ENCODE measurements at regions not wholly inside any gene's neighbourhood (a gene's known extent, or its start where the extent isn't known, plus 50 kb on each side); places are given as distances from the start of the nearest gene placed in this dataset.

DNA sequence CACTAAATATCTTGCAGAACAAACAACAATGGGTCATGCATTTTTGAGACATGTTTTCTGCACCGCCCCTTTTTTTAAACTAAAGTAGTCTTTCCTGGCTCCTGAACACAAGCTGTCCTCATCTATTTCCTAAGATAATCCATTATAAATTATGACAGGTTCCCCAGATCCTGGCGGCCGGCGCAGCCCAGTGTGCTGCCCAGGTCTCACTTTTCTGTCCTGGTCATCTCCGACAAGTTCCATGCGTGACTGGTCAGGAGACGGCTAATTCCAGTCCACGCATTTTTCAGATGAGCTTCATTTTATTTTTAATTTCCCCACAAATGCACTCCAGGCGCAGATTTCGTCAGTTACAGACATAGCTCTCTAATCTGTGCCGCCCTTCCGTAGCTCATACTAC is 92.9 kb upstream of the EGFLAM start:
- Histone ChIP-seq H3K36me3 (no peaks in the 10 kb centered on the region), H3K27me3 (replicated peaks; ENCODE audit: insufficient read depth) (no peaks in the 10 kb centered on the region), H3K27ac (no peak overlapping the region), H3K4me3 (no peak overlapping the region), H3K9me3 (no peaks in the 10 kb centered on the region), H3K4me1 (replicated peaks) (no peaks in the 10 kb centered on the region)
- intact Hi-C loops (cut with DNase I) = no loop called here
- WGBS = 82% methylated on average over 12 of the region's 12 CpGs
- no peak for TF ChIP-seq POLR2A (IDR thresholded peaks at IDR 0.05)
- no peak for TF ChIP-seq POLR2AphosphoS5 (IDR thresholded peaks at IDR 0.05)
- TF ChIP-seq, protein P1, sequence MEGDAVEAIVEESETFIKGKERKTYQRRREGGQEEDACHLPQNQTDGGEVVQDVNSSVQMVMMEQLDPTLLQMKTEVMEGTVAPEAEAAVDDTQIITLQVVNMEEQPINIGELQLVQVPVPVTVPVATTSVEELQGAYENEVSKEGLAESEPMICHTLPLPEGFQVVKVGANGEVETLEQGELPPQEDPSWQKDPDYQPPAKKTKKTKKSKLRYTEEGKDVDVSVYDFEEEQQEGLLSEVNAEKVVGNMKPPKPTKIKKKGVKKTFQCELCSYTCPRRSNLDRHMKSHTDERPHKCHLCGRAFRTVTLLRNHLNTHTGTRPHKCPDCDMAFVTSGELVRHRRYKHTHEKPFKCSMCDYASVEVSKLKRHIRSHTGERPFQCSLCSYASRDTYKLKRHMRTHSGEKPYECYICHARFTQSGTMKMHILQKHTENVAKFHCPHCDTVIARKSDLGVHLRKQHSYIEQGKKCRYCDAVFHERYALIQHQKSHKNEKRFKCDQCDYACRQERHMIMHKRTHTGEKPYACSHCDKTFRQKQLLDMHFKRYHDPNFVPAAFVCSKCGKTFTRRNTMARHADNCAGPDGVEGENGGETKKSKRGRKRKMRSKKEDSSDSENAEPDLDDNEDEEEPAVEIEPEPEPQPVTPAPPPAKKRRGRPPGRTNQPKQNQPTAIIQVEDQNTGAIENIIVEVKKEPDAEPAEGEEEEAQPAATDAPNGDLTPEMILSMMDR (IDR thresholded peaks at IDR 0.05) = no peak
- DNase-seq (ENCODE audit: low spot score) = no peak

DNA sequence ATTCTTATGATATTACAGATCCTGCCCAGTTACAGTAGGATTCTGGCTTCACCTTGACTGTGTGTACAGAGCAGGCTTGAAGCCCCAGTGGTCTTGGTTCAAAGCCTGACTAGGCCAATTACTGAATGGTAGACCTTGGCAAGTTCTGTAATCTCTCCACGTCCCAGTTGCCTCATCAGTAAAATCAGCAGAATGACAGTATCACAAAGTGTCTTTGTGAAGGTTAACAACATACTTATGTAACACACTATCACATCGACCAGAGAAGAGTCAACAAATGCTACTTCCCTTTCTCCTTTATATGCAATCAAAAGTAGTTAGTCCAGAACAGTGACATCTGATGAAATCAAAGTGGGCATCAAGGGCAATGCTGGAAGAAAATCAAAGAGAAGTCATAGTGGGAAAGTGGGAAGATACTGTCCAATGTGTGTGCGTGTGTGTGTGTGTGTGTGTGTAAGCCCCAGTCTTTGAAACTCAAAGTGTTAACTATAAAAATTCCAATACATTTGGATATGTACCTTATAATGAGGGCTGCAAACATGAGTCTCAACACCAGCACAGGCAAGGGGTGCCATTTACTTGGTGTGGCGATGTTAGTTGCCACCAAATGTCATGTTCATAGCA is 93.5 kb upstream of the EGFLAM start:
- TF ChIP-seq POLR2AphosphoS5 (IDR thresholded peaks at IDR 0.05) = no peak
- TF ChIP-seq, protein P1 (IDR thresholded peaks at IDR 0.05) = no peak
- Histone ChIP-seq H3K36me3 (no peaks in the 10 kb centered on the region), H3K4me1 (replicated peaks) (no peaks in the 10 kb centered on the region), H3K4me3 (no peak overlapping the region), H3K27ac (no peak overlapping the region), H3K9me3 (no peaks in the 10 kb centered on the region), H3K27me3 (replicated peaks; ENCODE audit: insufficient read depth) (no peaks in the 10 kb centered on the region)
- DNase-seq (ENCODE audit: low spot score) = no peak
- intact Hi-C loops (cut with DNase I) = no loop called here
- 46% methylated on average over 4 of the region's 4 CpGs for WGBS

DNA sequence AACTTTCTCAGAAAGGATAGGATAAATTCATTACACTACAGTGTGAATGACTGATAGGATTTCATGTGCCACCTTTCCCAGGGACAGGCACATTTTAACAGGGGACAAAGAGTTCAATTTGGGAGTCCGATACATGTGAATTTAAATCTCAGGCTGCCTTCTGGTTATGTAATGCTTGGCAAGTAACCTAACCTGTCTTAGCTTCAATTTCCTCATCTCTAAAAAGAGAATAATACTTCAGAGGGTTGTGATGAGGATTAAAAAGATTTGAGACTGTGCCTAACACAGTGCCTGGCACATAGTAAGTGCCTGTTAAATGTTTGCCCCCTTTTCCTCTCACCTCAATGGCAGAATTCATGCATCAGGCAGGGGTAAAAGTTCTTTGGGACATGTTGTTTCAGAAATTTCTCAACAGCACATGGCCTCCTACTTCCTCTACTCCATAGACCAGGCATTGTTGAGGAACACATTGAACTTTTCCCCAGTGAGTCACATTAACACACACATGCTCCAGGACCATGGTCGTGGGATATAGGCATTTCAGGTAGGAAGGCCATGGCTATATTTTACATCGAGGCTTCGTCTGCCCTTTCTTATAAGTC is 94.6 kb upstream of the EGFLAM start:
- 44% methylated on average over 4 of the region's 4 CpGs for WGBS
- TF ChIP-seq, protein P1 (IDR thresholded peaks at IDR 0.05) = no peak
- TF ChIP-seq POLR2A (IDR thresholded peaks at IDR 0.05) = no peak
- TF ChIP-seq POLR2AphosphoS5 (IDR thresholded peaks at IDR 0.05) = no peak
- no peaks in the 10 kb centered on the region for H3K9me3 ChIP-seq
- no peaks in the 10 kb centered on the region for H3K27me3 ChIP-seq (replicated peaks; ENCODE audit: insufficient read depth)
- H3K4me1 ChIP-seq (replicated peaks) = no peaks in the 10 kb centered on the region
- intact Hi-C loops (cut with DNase I) = no loop called here
- no peaks in the 10 kb centered on the region for H3K36me3 ChIP-seq
- no peak overlapping the region for H3K27ac ChIP-seq
- no peak for DNase-seq (ENCODE audit: low spot score)
- no peak overlapping the region for H3K4me3 ChIP-seq

DNA sequence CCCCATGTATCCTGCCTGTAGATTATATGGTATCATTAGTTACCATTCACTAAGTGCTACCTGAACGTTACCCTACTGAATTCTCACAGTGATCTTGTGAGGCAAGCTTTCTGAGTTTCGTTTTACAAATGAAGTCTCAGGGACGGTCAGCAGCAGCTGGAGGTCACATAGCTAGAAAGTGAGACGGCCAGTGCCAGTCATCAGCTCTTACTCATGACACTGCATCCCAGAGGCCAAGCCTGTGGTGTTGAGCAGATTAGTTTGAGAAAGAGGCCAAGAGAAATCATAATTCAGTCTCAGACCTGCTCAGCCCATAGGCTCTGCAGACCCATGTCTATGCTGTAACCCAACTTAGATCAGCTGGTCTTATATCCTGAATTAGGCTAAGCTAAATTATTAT is 95.7 kb upstream of the EGFLAM start:
- no peak overlapping the region for H3K27ac ChIP-seq
- intact Hi-C loops (cut with DNase I) = no loop called here
- TF ChIP-seq POLR2AphosphoS5 (IDR thresholded peaks at IDR 0.05) (no peak), POLR2A (IDR thresholded peaks at IDR 0.05) (no peak)
- TF ChIP-seq, protein P1 (IDR thresholded peaks at IDR 0.05) = no peak
- no peak overlapping the region for H3K4me3 ChIP-seq
- no peaks in the 10 kb centered on the region for H3K4me1 ChIP-seq (replicated peaks)
- no peaks in the 10 kb centered on the region for H3K9me3 ChIP-seq
- no peaks in the 10 kb centered on the region for H3K27me3 ChIP-seq (replicated peaks; ENCODE audit: insufficient read depth)
- H3K36me3 ChIP-seq = no peaks in the 10 kb centered on the region
- WGBS = 93% methylated on average over 4 of the region's 4 CpGs
- no peak for DNase-seq (ENCODE audit: low spot score)

DNA sequence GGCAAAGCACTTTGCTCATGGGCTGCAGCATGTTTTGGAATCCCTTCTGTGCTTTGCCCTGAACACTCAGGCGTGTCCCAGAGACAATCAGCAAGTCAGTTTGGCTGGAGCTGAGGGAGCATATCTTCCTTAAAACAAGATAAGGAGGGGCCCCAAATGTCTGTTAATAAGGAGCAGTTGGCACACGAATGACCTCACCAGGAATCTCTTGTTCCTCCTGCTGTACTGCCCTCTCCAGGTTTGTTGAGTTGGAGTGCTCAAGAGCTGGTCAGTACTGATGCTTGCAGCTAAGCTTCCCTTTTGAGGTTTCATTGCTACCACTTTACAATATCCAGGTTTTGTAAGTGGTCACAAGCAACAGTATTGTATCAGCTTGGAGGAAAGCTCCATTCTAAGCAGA is 101.3 kb upstream of the EGFLAM start:
- H3K27ac ChIP-seq = no peak overlapping the region
- H3K4me1 ChIP-seq (replicated peaks) = no peaks in the 10 kb centered on the region
- H3K27me3 ChIP-seq (replicated peaks; ENCODE audit: insufficient read depth) = no peaks in the 10 kb centered on the region
- DNase-seq (ENCODE audit: low spot score) = no peak
- intact Hi-C loops (cut with DNase I) = no loop called here
- H3K9me3 ChIP-seq = no peaks in the 10 kb centered on the region
- WGBS = 74% methylated on average over 2 of the region's 2 CpGs
- H3K36me3 ChIP-seq = no peaks in the 10 kb centered on the region
- no peak for TF ChIP-seq POLR2AphosphoS5 (IDR thresholded peaks at IDR 0.05)
- TF ChIP-seq, protein P1 (IDR thresholded peaks at IDR 0.05) = no peak
- TF ChIP-seq POLR2A (IDR thresholded peaks at IDR 0.05) = no peak
- no peak overlapping the region for H3K4me3 ChIP-seq
